ENCODE measurements at regions not wholly inside any gene's neighbourhood (a gene's known extent, or its start where the extent isn't known, plus 50 kb on each side); places are given as distances from the start of the nearest gene placed in this dataset.
"Not testable (repeated sequence)": the region's sequence is repeated elsewhere in the genome, so short reads cannot be mapped to it uniquely, and the experiment has no call there.

DNA sequence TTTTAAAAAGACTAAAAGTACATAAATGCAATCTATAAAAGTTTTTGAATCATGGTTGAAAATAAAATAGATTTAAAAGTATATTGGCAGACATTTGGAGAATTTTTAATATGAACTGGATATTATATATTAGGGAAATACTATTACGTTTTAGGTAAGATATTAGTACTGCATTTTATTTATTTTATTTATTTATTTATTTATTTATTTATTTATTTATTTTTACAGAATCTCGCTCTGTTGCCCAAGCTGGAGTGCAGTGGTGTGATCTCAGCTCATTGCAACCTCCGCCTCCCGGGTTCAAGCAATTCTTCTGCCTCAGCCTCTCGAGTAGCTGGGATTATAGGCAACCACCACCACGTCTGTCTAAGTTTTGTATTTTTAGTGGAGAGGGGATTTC, 890.1 kb upstream of the MANEA start:
- DNase-seq: not testable (repeated sequence)

DNA sequence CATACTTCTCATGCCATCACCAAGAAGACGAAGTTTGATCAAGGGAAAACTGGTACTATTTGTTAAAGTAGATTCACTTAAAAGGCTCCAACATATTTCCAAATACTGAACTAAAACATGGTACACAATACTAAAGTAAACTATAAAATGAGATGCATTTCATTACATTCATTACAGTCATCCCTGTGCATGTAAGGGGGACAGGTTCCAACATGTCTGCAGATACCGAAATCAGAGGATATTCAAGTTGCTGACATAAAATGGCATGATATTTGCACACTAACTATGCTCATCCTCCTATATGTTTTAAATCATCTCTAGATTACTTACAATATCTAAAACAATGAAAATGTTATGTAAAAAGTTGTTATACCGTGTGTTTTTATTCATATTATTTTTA, 893.9 kb upstream of the MANEA start:
- DNase-seq: no peak

DNA sequence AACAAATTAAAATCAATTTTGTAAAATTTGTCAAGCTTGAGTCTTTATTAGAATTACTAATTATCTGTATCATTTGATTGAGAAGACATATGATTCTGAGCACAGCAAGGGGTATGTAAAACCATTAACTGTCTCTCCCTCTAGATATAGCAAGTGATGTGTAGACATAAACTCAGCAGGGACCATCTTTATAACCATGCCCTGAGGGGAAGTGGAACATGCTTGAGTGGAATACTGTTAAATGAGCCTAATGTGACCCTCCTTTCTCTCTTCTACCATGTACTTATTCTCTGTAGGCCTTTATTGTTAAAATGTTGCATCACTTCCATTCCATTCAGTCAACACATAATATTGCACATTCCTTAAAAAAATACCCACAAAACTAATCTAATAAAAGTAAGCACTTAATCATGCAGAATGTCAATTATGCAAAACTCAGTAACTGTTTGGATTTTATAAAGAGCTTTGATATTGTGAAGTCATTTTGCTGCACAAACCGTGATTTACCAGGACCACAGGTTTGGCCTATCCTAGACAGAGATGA, 896.6 kb upstream of the MANEA start:
- DNase-seq: no peak

DNA sequence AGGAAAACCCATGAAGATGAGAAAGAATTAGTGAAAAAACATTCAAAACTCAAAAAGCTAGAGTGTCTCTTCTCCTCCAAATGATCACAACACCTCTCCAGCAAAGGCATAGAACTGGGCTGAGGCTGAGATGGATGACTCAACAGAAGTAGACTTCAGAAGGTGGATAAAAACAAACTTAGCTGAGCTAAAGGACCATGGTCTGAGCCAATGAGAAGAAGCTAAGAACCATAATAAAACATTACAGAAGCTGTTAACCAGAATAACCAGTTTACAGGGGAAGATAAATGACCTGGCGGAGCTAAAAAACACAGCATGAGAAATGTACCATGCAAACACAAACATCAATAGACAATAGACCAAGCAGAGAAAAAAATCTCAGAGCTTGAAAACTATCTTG, 904.1 kb upstream of the MANEA start:
- peak; percentile 16 for DNase-seq

DNA sequence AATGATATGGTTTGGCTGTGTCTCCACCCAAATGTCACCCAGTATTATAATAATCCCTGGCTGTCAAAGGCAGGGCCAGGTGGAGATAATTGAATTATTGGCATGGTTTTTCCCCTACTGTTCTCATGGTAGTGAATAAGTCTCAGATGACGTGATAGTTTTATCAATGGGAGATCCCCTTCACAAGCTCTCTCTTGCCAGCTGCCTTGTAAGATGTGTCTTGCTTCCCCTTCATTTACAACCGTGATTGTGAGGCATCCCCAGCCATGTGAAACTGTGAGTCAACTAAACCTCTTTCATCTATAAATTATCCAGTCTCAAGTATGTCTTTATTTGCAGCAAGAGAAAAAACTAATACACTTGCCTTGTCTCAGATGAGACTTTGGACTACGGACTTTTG, 907.3 kb upstream of the MANEA start:
- DNase-seq: no peak

DNA sequence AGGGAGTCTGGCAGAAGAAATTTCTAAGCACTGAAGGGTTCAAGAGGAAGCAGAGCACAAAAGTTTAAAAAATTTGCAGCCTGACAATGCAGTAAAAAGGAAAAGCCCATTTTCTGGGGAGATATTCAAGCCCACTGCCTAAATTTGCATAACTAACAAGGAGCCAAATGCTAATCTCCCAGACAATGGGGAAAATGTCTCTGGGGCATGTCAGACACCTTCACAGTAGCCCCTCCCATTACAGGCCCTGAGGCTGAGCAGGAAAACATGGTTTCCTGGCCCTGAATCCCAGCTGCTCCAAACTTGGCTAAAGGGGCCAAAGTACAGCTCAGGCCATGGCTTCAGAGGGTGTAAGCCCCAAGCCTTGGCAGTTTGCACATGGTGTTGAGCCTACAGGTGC, 908.5 kb upstream of the MANEA start:
- DNase-seq: no peak

DNA sequence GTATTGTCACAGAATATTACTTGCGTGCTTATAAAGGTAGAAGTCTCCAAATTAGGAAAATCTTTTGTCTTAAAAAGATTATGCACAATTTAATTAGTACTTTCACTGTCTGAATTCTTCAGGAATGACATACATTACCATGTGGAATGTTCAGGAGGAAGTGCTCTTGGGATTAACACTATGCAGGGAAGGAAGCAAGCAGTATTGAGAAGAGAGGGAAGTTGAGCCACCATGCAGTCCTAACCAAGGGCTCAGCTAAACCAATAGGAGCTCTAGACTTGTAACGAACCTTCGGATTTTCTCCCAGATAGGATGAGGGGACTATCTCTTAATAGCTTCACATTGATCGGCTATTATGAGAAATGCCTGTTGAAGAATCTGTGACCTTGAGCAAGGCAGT, 918.4 kb upstream of the MANEA start:
- DNase-seq: no peak

DNA sequence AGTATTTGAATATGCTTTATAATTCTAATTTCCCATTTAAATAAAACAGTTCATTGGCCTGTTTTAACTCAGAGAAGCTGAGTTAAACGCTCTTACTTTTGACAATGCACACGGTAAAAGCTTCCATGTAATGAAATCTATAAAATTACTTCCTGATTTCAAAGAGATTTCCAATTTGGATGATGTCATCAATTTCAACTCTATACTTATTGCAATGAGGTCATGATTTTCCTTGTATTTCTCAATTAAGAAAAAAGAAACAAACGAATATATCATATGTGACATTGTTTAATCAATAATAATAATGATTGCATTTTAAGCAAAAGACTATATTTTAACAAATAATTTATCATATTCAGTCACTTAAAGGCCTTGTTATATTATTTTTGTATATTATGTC, 926.1 kb upstream of the MANEA start:
- DNase-seq: no peak

DNA sequence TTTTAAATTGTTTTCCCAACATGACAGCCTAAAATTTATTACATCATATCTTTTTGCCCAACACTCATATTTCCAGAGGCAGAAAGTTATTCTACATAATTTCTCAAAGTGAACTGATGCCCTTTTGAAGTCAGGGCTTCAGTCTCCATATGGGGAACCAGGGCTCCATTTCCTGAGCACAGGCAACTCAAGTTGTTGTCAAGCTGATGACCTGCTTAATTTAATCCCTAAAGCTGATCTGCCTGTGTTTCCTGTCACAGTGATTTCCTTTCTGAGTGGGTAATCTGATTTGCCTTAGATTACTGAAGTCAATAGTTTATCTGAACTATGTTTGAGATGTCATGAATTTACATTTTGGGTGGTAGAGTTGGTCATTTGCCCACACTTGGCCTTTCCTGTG, 932.1 kb upstream of the MANEA start:
- DNase-seq: no peak

DNA sequence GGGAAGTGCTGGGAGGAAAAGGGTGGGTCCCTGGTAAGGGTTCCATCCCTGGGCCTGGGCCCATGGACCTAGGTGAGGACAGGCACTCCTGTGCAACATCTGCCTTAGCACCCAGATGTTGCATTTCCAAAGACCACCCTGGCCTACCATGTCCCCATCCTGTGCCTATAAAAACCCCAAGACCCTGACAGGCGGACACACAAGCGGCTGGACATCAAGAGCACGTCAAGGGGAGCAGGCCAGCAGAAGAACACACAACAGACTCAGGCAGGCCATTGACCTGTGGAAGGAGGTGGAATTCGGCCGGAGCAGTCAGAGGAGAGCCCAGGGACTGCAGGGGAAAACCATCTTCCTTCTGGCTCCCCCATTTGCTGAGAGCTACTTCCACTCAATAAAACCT, 937.8 kb upstream of the MANEA start:
- no peak for DNase-seq

DNA sequence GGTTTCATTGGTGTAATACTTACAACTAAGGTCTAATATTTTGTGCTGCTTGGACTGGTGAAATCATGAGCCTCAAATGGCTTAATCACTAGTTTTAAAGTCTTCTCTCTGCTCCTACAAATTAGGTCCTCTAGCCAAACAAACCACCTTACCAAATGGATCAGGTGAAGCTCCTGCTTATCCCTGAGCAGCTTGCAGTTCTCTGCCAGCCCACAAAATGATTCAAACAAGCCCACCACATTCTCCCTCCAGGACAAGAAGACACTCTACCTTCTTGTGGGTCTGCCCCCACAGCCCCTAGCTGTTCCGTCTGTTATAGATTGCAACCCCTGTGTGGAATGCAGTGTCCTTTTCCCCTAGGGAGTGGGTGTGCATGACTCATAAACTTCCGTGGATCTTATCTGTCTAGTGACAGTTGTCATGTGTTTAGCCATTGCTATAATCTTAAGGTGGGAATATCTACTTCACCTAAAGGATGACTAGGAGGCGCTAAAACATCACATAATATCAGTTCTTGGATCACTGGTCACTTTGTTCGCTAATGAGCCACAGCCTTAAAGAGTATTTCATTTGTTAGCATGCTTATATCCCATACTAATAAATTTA, 940.5 kb upstream of the MANEA start:
- no peak for DNase-seq

DNA sequence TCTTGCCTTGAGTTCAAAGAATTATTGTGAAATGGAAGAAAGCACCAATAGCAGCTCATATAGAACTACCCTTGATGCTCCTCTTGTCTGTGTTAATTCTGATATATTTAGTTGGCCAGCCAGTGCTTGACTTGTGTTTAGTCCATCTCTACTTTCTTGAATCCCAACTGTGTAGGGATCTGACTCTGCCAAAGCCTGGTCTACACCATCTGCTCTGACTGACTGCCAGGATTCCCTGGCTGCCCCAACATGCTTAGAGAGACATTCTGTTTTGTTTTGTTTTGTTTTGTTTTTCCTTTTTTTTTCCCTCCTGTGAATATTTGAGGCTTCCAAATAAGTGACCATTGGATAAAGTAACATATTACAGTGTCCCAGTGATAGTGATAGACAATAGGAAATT, 953.7 kb upstream of the MANEA start:
- DNase-seq: no peak

DNA sequence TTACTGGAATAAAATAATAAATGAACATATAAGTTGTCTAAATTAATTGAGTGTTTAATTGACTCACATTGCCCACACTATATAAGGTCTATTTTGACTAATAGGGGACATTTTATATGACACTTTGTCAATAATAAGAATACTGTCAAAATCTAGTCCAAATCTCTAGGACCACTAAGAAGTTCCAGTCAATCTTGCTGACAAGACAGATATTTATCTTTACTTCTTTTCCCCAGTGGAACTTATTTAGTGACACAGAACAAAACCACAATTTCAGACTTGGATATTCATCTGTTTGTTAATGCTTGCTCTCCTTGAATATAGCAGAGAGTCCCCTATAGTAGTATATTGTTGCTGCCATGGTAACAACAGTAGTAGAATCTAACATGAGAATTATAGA, 954.6 kb upstream of the MANEA start:
- DNase-seq: no peak

DNA sequence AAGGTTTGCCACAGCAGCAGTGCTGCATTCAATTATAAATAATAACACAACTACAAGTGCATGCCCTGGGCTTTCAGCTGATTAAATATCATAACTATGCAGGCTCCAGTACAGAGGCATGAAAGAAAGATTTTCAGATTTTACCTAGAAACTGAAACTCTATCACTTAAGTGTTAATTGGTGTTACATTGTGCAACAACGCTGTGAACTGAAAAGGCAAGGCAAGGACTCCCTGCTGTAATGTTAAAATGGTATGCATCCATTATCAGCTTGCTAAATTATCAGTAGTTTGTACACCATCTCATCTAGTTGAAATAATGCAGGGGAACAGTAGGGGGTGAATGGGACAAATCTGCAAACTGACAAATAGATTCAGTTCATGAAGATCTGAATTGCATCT, 976.7 kb upstream of the MANEA start:
- no peak for DNase-seq

DNA sequence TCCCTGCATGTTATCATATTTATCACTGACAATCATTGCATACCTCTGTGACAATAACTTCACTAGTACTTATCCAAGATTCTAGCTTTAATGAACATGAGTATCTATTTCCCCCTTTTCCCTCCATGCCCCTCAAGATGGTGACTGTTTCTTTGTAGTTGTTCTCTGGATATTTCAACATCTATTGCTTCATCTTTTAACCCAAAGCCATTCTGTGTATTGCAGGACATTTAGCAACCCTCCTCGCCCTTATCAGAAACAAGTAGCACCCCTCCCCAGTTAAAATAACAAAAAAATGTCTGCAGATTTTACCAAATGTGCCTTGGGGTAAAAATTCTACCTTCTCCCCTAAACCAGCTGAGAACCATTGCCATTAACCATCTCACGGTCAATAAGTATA, 979.8 kb upstream of the MANEA start:
- DNase-seq: no peak

DNA sequence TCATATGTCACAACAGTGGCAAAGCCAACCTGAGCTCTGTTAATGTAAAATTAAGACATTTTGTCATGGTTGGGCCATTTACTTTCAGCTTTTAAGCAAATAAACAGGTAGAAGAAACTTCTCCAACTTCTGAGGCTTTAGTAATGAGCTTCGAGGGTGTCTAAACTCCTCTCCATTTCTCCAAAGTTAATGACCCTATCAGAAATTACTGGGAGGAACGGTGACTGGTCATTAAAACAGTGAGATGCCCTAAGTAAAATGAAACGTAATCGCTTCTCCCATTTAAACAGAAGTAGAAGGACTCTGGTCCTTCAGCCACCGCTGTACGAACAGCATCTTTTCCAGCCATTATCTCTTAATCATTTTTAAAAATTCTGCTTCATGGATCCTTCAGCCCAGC, 986.9 kb upstream of the MANEA start:
- DNase-seq: no peak

DNA sequence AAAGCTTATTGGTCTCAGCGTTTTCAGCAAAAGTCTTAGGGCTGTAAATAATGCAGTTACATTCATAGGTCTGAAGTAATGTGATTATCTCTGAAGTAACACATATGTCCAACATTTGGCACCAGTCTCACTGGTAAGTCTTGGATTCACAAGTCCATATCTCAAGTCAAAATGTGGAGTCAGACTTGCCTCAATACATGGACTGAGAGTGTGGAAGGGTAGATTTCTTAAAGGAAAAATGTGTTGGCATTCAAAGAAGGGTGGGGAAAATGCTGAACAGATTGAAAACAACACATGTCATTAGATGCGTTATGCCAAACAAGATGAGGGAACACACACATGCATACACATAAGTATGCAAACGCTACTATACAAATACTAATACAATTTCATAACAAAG, 989.0 kb upstream of the MANEA start:
- DNase-seq: no peak

DNA sequence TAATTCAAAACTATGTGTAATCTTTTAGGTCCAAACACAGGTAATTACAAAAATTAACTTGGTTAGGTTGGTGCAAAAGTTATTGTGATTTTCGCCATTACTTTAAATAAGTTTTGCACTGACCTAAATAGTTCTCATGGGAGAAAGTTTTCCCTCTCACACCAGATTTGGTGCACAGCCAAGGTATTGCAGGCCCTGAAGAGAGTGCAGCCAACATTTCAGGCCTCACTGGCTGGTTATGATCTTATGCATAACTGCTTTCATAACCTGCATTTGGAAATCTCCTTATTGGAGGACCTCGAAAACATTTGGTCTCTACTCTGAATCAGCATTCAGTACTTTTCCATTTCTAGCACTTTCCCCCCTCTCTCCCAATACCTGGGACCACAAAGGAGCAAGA, 993.1 kb upstream of the MANEA start:
- DNase-seq: no peak

DNA sequence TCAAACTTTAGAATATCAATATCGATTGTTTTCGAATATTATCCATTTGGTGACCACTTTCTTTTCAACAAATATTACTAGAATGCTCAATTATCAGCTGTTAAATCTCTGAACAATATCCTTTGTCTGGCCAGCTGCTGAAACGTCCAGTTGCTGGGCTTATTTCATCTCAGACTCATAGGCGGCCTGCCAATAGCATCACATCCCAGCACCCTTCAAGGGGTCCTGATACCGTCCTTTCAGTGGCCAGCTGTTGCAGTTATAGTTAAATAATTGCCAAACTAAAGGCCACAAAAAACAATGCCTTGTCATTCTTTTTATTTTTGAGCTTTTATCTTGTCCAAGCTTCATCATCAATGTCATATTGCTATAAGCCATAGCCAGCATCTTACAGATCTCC, 1006.8 kb upstream of the MANEA start:
- DNase-seq: no peak

DNA sequence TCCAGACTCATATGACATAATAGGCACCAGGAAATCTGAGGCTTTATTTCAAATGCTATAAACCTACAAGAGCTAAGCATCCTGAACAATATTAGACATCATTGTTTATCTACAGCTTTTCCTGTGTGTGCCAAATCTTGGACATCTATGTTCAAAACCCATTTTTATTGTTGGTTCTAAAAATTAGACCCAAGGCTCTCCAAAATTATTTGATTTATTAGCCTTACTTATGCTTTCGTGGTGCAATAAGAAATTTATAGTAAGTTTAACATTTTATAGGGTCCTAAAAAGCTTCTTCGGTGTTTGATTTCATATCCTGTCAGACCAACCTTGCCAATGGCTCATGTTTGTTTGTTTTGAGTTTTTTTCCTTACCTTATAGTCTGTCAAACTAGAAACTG, 1014.5 kb upstream of the MANEA start:
- DNase-seq: no peak

DNA sequence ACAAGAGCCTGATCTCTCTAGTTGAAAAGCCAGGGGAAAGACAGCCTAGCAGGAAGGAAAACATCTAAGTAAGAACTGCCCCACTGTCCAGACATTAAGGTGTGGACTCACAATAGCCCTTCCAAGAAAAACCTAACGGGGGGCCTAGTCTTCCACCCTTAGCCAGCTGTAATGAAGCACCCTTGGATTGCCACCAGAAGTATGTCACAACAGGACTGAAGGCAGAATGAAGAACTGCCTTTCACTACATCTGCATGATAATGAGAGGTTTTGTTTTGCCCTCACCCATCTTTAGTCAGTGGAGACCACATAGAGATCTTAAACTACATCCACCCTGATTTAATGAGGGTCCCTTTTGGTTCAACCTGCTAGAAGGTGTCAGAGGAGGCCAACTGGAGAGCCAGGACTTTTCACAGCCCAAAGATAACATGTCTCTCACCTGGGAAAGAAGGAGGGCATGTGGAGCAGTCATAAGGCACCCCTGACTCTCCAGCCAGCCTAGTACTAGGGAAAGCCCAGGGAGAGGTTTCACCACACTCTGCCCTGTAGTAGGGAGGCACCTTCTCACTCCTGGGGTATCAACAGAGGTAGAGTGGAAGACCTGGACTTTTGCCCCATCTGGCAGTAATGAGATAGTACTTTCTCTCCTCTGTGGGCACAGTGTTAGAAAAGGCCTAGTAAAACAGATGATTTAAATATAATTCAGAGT, 1017.4 kb upstream of the MANEA start:
- DNase-seq: no peak

DNA sequence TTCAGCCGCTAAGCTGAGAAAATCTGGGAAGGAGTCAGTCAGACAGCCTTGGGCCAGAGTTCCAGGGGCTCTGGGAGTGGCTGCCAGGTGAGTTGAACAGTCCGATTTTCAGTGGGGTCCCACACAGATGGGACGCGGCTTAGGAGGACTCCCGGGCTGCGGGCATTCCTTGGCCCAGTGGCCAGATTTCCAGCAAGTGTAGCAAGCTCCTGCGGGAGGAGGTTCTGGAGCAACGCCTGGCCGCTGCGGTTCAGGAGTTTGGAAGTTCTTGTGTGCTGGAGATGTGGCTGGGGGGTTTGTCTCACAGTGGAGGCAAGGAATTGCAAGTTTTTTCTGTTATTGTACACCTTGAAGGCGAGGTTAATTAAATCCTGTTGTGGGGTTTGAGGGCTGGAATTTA, 1020.1 kb upstream of the MANEA start:
- not testable (repeated sequence) for DNase-seq

DNA sequence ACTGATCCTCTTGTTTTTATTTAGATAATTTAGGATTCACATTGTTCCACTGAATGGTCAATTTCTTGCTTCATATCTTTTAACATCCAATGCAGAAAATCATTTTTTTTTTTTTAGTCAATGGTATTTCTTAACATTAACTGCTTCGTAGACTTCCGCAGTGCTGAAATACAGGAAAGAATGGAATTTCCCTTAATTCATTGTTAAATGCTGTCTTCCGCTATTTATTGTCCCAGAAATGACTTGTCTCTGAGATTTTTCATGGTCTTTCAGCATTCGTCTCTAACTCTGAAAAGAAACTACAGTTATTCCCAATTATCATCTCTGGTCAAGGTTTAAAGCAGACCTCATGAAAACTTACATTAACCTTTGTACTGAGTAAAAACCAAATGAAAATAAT, 1029.1 kb upstream of the MANEA start:
- no peak for DNase-seq

DNA sequence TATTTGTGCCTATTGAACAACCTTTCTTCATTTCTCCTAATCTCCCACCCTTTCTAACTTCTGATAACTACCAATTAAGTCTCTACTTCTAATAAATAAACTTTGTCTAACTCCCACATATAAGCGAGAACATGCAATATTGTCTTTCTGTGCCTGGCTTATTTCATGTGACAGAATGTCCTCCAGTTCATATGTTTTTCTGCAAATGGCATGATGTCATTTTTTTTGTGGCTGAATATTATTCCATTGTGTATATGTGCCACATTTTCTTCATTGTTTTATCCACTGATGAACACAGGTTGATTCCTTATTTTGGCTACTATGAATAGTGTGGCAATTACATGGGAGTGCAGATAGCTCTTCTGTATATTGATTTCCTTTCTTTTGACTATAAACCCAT, 1041.5 kb upstream of the MANEA start:
- no peak for DNase-seq

DNA sequence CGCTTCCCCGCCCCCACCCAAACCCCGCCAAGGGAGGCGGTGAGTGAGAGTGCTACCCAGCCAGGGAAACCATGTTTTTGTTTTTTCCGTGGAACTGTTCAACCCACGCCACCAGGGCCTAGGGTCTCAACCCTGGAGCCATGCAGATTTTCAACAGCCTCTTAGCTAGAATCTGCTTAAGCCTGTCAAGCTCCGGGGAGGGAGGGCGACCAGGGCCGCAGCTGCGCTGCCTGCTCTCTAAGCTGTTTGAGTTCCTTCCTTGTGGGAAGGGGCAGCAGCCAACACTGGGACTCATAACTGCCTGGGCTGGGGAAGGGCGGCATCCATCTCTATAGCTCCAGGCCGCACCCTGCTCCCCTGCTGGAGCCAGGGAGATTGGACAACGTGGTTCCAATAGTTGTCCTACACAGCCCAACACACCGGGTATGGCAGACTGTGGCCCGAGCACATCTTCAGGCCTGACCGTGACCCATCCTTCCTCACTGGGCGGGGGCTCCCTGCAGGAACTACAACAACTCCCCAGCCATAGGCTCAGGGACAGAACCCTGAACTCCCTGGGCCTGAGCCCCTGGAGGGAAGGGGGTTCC, 1065.7 kb upstream of the MANEA start:
- no peak for DNase-seq
